ENCODE measurements at regions not wholly inside any gene's neighbourhood (a gene's known extent, or its start where the extent isn't known, plus 50 kb on each side); places are given as distances from the start of the nearest gene placed in this dataset.
"Not testable (repeated sequence)": the region's sequence is repeated elsewhere in the genome, so short reads cannot be mapped to it uniquely, and the experiment has no call there.

DNA sequence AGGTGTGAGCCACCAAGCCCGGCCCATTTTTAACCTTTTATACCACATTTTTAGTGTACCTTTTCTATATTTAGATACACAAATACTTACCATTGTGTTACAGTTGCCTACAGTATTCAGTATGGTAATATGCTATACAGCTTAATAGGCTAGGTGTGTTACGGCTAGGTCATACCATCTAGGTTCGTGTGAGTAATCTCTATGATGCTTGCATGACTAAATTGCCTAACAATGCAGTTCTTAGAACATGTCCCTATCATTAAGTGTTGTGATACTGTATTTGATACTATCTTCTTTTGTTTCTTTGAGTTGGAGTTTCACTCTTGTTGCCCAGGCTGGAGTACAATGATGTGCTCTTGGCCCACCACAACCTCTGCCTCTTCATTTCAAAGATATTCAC is 387.7 kb upstream of the SASH1 start:
- H3K9me3 ChIP-seq (ENCODE audit: severe bottlenecking) = no peaks in the 10 kb centered on the region
- H3K4me3 ChIP-seq (ENCODE audit: severe bottlenecking) = no peak overlapping the region
- no peaks in the 10 kb centered on the region for H3K36me3 ChIP-seq (ENCODE audit: low read depth)
- ATAC-seq (ENCODE audit: low read depth) (peak; percentile 99), DNase-seq (ENCODE audit: low spot score) (no peak)
- H3K27ac ChIP-seq (ENCODE audit: poor library complexity, severe bottlenecking) = no peak overlapping the region
- peaks cover 14% of the 10 kb centered on the region for H3K4me1 ChIP-seq (ENCODE audit: insufficient read depth, poor library complexity, severe bottlenecking)
- no peaks in the 10 kb centered on the region for H3K27me3 ChIP-seq (ENCODE audit: insufficient read depth, poor library complexity, severe bottlenecking)
- TF ChIP-seq, protein P1, sequence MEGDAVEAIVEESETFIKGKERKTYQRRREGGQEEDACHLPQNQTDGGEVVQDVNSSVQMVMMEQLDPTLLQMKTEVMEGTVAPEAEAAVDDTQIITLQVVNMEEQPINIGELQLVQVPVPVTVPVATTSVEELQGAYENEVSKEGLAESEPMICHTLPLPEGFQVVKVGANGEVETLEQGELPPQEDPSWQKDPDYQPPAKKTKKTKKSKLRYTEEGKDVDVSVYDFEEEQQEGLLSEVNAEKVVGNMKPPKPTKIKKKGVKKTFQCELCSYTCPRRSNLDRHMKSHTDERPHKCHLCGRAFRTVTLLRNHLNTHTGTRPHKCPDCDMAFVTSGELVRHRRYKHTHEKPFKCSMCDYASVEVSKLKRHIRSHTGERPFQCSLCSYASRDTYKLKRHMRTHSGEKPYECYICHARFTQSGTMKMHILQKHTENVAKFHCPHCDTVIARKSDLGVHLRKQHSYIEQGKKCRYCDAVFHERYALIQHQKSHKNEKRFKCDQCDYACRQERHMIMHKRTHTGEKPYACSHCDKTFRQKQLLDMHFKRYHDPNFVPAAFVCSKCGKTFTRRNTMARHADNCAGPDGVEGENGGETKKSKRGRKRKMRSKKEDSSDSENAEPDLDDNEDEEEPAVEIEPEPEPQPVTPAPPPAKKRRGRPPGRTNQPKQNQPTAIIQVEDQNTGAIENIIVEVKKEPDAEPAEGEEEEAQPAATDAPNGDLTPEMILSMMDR (IDR thresholded peaks at IDR 0.05; ENCODE audit: poor library complexity, severe bottlenecking) = no peak

GRCh38 chr6:147958683-147959082 is 384.0 kb upstream of the SASH1 start:
- TF ChIP-seq, protein P1 (IDR thresholded peaks at IDR 0.05; ENCODE audit: poor library complexity, severe bottlenecking) = no peak
- peaks cover 5% of the 10 kb centered on the region for H3K4me1 ChIP-seq (ENCODE audit: insufficient read depth, poor library complexity, severe bottlenecking)
- no peaks in the 10 kb centered on the region for H3K27me3 ChIP-seq (ENCODE audit: insufficient read depth, poor library complexity, severe bottlenecking)
- DNase-seq (ENCODE audit: low spot score) (no peak), ATAC-seq (ENCODE audit: low read depth) (no peak)
- H3K9me3 ChIP-seq (ENCODE audit: severe bottlenecking) = no peaks in the 10 kb centered on the region
- H3K27ac ChIP-seq (ENCODE audit: poor library complexity, severe bottlenecking) = no peak overlapping the region
- no peak overlapping the region for H3K4me3 ChIP-seq (ENCODE audit: severe bottlenecking)
- H3K36me3 ChIP-seq (ENCODE audit: low read depth) = no peaks in the 10 kb centered on the region

DNA sequence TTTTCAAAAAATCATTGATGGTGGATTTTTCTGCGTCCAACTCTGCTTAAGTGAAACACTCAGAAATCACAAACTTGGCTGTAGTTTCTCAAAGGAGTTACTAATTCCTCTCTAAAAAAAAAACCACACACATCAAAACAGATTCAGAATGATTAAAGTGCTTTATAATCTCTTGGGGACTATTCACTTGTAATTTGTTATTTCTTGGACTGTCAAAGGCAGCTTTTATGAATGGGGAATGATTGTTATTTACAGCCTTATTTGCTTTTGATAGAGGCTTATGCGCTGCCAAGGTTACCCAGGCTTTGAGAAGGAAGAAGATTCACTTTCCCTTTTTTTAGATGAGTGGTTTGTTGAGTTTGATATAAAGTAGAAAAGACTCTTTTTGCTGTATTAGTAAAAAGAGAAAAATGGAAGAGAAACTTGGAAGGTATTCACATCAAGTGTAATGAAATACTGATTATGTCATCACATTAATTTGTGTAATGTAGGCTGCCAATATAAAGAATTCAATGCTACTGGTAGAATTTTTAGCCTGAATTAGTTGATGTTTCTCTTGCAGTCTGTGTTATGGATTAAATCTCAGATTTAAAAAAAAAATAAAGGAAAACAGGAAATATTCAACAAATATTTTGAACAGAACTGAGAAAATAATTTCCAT is 381.0 kb upstream of the SASH1 start:
- no peaks in the 10 kb centered on the region for H3K9me3 ChIP-seq (ENCODE audit: severe bottlenecking)
- ATAC-seq (ENCODE audit: low read depth) = no peak
- no peak for DNase-seq (ENCODE audit: low spot score)
- TF ChIP-seq, protein P1 (IDR thresholded peaks at IDR 0.05; ENCODE audit: poor library complexity, severe bottlenecking) = no peak
- H3K27me3 ChIP-seq (ENCODE audit: insufficient read depth, poor library complexity, severe bottlenecking) = no peaks in the 10 kb centered on the region
- H3K4me3 ChIP-seq (ENCODE audit: severe bottlenecking) = no peak overlapping the region
- no peaks in the 10 kb centered on the region for H3K4me1 ChIP-seq (ENCODE audit: insufficient read depth, poor library complexity, severe bottlenecking)
- H3K27ac ChIP-seq (ENCODE audit: poor library complexity, severe bottlenecking) = no peak overlapping the region
- no peaks in the 10 kb centered on the region for H3K36me3 ChIP-seq (ENCODE audit: low read depth)

- H3K9me3 ChIP-seq (ENCODE audit: severe bottlenecking); H3K4me1 ChIP-seq (ENCODE audit: insufficient read depth, poor library complexity, severe bottlenecking); H3K4me3 ChIP-seq (ENCODE audit: severe bottlenecking); H3K36me3 ChIP-seq (ENCODE audit: low read depth); H3K27me3 ChIP-seq (ENCODE audit: insufficient read depth, poor library complexity, severe bottlenecking); DNase-seq (ENCODE audit: low spot score); ATAC-seq (ENCODE audit: low read depth); H3K27ac ChIP-seq (ENCODE audit: poor library complexity, severe bottlenecking): not testable (repeated sequence)
Observed at GRCh38 chr6:147965448-147965847, 377.2 kb upstream of the SASH1 start.

- Histone ChIP-seq H3K27me3 (ENCODE audit: insufficient read depth, poor library complexity, severe bottlenecking) (no peaks in the 10 kb centered on the region), H3K4me1 (ENCODE audit: insufficient read depth, poor library complexity, severe bottlenecking) (no peaks in the 10 kb centered on the region), H3K27ac (ENCODE audit: poor library complexity, severe bottlenecking) (no peak overlapping the region), H3K4me3 (ENCODE audit: severe bottlenecking) (no peak overlapping the region), H3K36me3 (ENCODE audit: low read depth) (no peaks in the 10 kb centered on the region), H3K9me3 (ENCODE audit: severe bottlenecking) (no peaks in the 10 kb centered on the region)
- DNase-seq (ENCODE audit: low spot score) = no peak
- TF ChIP-seq, protein P1 (IDR thresholded peaks at IDR 0.05; ENCODE audit: poor library complexity, severe bottlenecking) = peak; percentile 56
- peak; percentile 66; the same call in 2 of the 3 replicates for ATAC-seq (ENCODE audit: low read depth)
Observed at GRCh38 chr6:147970970-147971369, 371.7 kb upstream of the SASH1 start.

All from RWPE2 (cell line).